ENCODE measurements at regions not wholly inside any gene's neighbourhood (a gene's known extent, or its start where the extent isn't known, plus 50 kb on each side); places are given as distances from the start of the nearest gene placed in this dataset.

GRCh38 chr10:62691336-62691735 lies 113.2 kb upstream of the ADO start:
- TF ChIP-seq EZH2 (IDR thresholded peaks at IDR 0.05; ENCODE audit: borderline replicate concordance, low read length), result no peak
- TF ChIP-seq CTCF (conservative IDR thresholded peaks at IDR 0.05 in 1 of 2, IDR thresholded peaks at IDR 0.05 in 1 of 2; ENCODE audit: extremely low read depth in 1 of 2, insufficient read depth in 1 of 2, low read depth in 1 of 2, low read length in 2 of 2), result no peak
